Erythroblast (primary cell): ENCODE measurements at regions not wholly inside any gene's neighbourhood (a gene's known extent, or its start where the extent isn't known, plus 50 kb on each side); places are given as distances from the start of the nearest gene placed in this dataset.
"Not testable (repeated sequence)": the region's sequence is repeated elsewhere in the genome, so short reads cannot be mapped to it uniquely, and the experiment has no call there.

ENCODE experiments used
- DNase-seq, 2 experiments: peaks; one replicate each; lab custom pipeline; 2025; lab: John Stamatoyannopoulos, UW
- GATA1 ChIP-seq: IDR thresholded peaks from 2 replicates; pipeline ENCODE4 v1.6.1; 2011; ENCODE audit warnings: low read depth, mild to moderate bottlenecking, control low read depth, low read length, moderate library complexity
- POLR2A ChIP-seq: IDR thresholded peaks from 2 replicates; pipeline ENCODE4 v1.6.1; 2011; ENCODE audit warnings: mild to moderate bottlenecking, low read length

DNA sequence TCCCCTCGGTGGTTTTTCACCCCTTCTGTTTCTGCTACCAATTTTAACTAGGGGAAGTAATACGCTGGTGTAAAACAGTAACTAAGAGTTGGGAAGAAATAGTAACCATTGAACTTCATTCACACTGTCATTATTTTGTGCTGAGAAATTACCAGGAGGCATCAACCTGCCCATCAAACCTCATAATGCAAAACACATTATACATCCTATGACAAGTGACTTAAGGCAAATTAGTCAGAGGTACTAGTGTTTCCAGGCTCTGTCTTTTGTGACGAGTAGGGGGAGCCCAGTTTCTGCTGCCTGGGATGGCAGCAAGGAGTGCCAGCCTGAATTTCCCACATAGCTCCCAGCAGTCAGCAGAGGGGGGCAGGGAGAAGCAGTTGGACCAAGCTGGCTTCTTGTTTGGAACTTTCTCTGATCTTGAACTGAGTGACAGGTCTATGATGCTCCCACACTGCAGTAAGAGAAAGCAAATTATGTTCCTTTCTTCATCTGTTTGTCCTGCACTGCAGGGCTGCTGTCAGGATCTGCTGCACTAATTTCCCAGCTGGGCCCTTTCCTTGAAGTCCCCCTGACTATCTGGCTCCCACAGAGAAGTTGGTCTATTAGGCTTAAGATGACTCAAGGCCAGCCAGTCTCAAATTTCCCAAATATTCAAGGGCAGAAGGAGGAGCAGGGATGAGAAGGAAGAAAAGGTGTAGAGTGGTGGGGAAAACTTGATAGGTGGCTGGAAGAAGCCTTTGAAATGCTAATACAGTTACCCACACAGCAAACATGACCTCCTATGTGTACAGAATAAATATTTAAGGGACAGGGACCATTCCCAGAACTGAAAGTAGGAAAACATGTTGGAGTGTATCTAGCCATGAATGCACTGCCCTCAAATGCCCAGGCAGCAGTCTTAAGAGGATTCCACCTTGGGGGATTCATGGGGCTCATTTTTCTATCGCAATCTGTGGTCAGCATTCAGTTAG is 322.8 kb downstream of the SEC16B start:
- no peak for DNase-seq
- no peak for TF ChIP-seq GATA1
- TF ChIP-seq POLR2A, result no peak

DNA sequence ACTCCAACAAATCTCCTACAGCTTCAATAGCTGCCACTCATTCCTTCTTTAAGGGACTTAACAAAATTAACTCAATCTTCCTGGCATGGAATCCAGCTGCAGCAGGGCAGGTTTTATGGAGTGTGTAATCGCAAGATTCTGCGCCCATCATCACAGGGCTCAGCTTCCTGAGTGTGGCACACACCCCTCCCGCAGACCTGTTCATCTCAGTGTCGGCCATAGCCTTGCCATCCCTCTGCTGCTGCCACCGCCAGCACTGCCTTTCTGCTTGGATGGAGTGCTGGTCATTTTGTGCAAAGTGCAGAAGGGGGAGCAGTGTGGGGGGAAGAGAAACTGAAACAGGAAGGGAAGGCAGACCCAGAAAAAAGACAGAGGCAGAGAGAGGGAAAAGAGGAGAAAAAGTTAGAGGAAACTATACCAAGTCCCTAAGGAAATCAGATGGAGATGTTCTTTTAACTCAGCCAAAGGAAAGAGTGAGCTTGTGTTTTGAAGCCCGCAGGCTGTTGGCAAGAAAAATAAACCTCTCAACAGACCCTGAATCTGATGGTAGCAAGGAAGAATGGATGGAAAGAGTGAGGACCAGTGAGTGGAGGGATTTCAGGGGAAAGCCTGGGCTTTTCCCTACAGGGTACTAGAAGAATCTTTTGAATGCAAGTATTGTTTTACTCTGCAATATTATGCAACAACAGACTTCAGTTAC is 324.2 kb downstream of the SEC16B start:
- TF ChIP-seq POLR2A (no peak), GATA1 (no peak)

DNA sequence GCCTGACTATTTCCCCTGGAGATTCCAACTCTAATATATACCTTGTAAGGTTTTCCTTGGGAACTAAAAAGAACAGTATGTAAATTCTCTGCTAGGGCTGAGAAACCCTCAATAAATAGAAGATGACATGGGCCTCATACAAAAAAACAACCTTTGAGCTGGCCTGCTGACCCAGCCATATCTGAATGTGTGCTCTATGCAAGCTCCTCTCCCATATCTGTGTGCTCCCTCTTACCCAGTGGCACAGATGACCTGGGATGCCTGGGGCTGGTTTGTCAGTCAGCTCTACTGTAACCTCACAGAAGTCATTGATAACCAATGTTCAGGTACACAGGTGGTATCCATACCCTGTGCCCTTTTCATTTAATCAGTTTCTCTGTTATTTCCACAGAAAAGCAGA is 329.2 kb downstream of the SEC16B start:
- no peak for DNase-seq
- no peak for TF ChIP-seq POLR2A
- TF ChIP-seq GATA1, result no peak

More for the DNA sequence above, 324.2 kb downstream of the SEC16B start:
- no peak for DNase-seq

DNA sequence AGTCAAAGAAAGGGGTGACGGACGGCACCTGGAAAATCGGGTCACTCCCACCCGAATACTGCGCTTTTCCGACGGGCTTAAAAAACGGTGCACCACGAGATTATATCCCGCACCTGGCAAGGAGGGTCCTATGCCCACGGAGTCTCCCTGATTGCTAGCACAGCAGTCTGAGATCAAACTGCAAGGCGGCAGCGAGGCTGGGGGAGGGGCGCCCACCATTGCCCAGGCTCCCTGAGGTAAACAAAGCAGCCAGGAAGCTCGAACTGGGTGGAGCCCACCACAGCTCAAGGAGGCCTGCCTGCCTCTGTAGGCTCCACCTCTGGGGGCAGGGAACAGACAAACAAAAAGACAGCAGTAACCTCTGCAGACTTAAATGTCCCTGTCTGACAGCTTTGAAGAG is 335.7 kb downstream of the SEC16B start:
- DNase-seq, result not testable (repeated sequence)

DNA sequence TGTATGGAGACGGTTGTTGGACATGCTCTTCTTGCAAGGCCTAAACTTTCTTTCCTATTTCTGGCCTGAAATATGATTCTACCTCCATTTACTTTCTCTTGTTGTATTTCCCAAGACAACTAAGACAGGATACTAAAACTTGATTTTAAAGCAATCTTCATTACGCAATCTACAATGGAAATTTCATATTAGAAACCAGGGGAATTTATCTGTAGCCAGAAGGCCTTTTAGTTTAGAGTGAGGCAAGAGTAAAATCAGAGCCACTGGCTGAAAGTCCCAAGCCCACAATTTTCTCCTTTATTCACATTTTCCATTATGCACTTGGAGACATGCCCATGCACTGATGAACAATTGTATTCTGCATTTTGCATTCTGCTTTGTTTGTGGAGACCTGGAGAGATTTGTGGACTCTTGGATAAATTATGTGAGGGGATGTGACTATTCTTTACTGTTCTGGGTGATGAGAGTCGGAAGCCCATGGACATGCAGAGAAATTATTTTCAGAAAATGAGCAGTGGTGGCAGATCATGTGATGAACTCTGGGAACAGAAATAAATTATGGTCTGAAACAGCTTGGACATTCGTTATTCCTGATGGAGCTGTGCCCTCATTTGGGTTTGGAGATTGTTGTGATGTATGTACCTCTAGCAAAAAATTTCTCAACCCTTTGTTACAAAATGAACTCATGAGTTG is 336.8 kb downstream of the SEC16B start:
- no peak for TF ChIP-seq POLR2A
- no peak for TF ChIP-seq GATA1
- DNase-seq, result no peak

DNA sequence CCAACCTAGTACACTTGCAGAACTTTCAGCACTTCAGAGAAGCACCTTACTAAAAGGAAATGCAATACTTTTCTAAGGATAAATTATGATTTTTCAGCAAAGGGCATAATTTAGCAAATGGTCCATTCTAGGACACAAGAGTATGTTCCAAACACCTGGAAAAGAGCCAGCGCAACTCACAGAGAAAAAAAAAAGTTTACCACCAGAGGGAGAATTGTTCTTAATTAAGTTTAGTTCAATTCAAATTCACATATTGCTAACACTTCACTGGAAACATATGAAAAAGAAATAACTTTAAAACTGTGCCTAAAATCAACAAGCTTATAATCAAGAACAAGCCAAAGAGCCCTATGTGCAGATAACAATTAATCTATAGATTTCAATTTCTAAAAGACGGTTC is 338.1 kb downstream of the SEC16B start:
- TF ChIP-seq POLR2A (no peak), GATA1 (no peak)
- DNase-seq, result no peak

DNA sequence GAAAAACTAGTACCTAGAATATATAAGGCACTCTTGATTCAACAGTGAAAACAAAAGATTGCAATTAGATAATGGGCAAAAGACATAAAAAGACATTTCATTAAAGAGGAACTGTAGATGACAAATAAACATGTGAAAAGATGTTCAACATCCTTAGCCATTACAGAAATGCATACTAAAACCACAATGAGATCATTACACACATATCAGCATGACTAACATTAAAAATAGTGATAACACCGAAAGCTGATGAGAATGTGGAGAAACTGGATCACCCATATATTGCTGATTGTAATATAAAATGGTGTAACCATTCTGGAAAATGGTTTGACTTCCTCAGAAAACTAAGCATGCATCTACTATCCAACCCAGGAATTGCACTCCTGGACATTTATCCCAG is 340.3 kb downstream of the SEC16B start:
- no peak for TF ChIP-seq GATA1
- no peak for DNase-seq

DNA sequence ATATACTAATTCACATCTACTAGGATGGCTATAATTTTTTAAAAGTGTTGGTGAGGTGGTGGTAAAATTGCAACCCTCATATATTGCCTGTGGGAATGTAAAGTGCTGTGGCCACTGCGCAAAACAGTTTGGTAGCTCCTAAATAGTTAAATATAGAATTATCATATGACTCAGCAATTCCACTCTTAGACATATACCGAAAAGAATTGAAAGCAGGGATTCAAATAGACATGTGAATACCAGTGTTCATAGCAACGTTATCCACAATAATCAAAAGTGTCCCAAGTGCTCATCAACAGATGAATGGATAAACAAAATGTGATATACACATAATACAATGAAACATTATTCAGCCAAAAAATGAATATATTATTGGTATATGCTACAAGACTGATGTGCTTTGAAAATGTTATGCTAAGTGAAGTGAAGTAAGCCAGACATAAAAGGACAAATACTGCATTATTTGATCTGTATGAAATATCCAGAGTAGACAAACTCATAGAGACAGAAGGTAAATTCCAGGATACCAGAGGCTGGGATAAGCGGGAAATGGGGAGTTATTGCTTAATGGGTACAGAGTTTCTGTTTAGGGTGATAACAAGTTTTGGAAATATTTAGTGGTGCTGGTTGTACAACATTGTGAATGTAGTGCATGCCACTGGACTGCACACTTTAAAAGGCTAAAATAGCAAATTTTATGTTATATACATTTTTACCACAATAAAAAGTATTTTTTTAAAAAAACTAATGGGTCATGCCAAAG is 342.5 kb downstream of the SEC16B start:
- DNase-seq, result no peak
- TF ChIP-seq GATA1, result no peak
- no peak for TF ChIP-seq POLR2A

DNA sequence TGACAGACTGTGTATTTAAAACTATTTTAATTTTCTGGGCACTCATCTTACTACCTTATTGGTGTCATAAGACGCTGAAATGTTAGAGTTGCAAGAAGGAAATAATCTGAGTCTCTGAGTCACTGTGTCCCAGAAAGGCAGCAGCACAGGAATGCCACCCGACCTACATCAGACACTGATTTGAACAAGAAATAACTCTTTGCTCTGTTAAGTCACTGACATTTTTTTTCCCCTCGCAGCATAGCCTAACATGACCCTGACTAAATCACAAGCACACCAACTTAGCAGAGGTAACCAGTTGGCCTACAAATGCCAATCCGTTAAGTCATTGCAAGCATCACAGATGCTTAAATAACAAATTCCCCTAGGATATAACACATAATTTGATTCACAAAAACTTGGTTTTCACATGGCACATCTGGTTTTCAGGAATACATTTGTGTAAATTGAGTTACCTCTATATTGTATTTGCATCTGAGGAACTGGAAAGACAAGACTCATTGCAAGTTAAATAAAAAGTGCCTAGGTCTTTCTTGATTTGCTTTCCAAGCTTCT is 349.1 kb downstream of the SEC16B start:
- DNase-seq, result no peak
- TF ChIP-seq GATA1 (no peak), POLR2A (no peak)

DNA sequence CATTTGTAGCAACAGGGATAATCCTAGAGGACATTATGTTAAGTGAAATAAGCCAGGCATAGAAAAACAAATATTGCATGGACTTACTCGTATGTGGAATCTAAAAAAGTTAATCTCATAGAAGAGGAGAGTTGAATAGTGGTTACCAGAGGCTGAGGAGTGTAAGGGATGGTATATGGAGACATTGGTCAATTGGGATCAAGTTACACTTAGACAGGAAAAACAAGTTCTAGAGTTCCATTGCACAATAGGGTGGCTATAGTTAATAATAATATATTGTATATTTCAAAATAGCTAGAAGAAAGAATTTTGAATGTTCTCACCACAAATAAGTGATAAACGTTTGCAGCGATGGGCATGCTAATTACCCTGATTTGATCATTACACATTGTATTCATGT is 354.6 kb downstream of the SEC16B start:
- no peak for DNase-seq
- no peak for TF ChIP-seq POLR2A
- TF ChIP-seq GATA1, result no peak

DNA sequence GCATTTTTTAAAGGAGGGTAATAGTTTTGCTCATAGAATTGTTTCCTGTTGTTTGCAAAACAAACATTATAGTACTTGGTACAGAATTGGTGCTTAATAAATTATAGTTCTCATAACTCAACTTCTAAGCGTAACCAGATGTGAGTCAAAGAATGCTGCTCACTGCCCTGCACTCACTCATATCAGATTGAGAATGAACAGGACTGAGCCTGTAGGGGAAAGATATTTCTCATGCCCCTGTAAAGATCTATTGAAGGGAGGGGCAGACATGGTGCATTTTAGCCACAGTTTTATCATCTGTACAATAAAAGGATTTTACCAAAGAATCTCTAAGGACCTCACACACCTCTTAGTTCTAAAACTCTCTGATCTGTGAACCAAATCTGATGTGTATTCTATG is 358.5 kb downstream of the SEC16B start:
- DNase-seq, result no peak
- no peak for TF ChIP-seq GATA1
- TF ChIP-seq POLR2A, result no peak

DNA sequence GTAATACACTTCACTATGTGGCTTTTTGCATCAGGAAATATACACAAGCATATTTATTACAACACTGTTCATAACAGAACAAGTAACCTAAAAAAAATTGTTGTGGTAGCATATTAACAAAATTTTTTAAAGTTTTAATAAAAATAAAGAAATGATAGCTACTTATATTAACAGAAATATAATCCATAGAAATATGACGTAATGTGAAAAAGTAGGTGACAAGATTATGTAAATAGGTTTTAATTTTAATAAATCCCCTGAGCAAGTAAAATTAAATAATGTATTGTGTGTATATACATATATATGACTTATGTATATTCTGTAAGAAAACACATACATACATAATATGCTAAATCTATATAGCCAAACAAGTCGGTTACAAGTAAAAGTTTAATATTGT is 359.9 kb downstream of the SEC16B start:
- no peak for TF ChIP-seq GATA1
- no peak for TF ChIP-seq POLR2A
- no peak for DNase-seq

DNA sequence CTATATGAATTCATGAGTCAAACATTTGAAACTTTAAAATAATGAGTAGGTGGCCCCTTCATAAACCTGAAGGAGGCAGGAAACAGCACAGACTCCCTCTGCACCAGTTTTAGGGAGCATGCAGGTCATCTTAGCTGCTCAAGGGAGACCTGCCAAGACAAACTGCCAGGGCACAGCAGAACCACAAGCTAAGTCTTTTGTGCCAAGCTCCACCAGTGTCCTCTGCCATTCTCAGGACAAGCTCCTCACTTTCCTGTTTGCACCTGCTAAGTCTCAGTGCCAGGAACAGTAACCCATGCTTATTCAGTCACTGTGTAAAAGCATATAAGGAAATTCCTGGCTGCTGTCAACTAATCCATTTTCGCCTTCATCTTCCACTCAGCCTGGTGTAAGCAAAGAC is 368.9 kb downstream of the SEC16B start:
- no peak for DNase-seq
- TF ChIP-seq POLR2A, result no peak
- TF ChIP-seq GATA1, result no peak

DNA sequence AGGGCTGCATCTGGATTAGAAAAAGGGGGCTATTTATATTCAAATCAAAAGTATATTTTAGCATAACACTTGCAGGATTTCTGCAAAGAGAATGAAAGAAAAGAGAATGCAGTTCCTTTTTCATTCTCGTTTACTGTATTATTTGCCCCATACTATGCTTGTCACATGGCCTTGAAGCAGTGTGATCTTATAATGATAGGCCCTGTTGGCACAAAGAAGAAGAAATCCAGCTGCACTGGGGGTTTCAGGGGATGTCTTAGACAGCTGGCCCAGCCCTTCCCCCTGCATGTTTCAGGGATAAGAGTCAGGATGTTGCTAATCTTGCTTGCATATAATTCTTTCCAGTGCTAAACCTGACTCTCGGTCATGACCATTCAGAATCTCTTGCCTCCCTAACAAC is 369.5 kb downstream of the SEC16B start:
- TF ChIP-seq POLR2A (no peak), GATA1 (no peak)

More for the DNA sequence above, 369.5 kb downstream of the SEC16B start:
- DNase-seq, result no peak
